HG03520 (cell line): ENCODE measurements at regions not wholly inside any gene's neighbourhood (a gene's known extent, or its start where the extent isn't known, plus 50 kb on each side); places are given as distances from the start of the nearest gene placed in this dataset.
"Not testable (repeated sequence)": the region's sequence is repeated elsewhere in the genome, so short reads cannot be mapped to it uniquely, and the experiment has no call there.

Source experiments
- ATAC-seq: cut with Tn5 transposase; IDR thresholded peaks from one replicate; pipeline ENCODE4 v1.9.1; 2021; ENCODE audit warnings: mild to moderate bottlenecking, moderate library complexity; ENCODE audit not compliant: unreplicated experiment

GRCh38 chr3:36075491-36075890 lies 304.8 kb upstream of the STAC start:
- no peak for ATAC-seq

DNA sequence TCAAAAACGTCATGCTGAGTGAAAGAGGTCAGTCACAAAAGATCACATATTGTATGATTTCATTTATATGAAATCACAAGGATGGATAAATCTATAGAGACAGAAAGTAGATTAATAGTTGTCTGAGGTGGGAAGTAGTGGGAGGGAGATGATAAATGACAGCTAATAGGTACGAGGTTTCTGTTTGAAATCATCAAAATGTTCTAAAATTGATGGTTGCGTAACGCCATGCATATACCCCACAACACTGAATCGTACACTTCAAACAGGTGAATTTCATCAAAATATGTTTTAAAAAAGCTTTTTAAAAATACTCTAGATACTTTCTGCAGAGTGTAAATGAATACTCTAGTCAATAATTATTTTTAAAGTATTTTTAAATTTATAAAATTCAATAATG lies 303.0 kb upstream of the STAC start:
- no peak for ATAC-seq

- not testable (repeated sequence) for ATAC-seq
Measured at GRCh38 chr3:36082958-36083357, 297.3 kb upstream of the STAC start.

DNA sequence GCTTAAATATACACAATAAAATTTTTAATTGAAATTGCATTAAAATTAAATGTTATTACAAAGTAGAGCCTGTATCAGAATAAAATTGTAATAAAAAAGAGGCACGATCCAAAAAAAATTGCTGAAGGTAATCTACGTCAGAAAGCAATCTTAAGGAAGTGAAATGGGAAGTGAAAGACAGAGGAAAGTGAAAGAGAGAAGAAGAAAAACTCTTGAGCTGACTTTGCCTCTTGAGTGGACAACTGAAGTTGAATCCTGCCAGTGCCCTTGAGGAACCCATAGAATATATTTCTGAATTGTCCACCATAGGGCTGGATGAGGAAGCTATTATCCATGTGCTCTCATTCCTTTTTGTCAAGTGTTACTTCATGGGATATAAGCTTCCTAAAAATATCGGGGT lies 285.1 kb upstream of the STAC start:
- no peak for ATAC-seq

DNA sequence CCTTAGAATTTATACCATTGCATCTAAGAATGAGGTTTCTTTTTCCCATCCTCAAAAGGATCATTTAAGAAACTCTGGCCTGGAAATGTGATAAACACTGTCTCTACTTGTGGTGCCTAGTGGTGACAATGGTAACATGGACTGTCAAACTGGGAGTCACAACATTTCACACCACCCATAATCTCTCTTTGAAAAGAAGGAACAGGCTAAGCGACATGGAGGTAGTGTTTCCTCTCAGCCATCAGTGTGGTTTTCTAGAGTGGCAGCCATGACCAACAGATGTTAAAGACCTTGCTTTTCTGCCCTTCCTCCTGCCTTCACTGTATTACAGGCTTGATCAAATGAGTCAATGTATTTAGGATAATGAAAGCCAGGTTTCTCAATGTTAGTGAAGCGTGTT lies 283.1 kb upstream of the STAC start:
- no peak for ATAC-seq

GRCh38 chr3:36114353-36114752 lies 266.0 kb upstream of the STAC start:
- ATAC-seq: no peak

DNA sequence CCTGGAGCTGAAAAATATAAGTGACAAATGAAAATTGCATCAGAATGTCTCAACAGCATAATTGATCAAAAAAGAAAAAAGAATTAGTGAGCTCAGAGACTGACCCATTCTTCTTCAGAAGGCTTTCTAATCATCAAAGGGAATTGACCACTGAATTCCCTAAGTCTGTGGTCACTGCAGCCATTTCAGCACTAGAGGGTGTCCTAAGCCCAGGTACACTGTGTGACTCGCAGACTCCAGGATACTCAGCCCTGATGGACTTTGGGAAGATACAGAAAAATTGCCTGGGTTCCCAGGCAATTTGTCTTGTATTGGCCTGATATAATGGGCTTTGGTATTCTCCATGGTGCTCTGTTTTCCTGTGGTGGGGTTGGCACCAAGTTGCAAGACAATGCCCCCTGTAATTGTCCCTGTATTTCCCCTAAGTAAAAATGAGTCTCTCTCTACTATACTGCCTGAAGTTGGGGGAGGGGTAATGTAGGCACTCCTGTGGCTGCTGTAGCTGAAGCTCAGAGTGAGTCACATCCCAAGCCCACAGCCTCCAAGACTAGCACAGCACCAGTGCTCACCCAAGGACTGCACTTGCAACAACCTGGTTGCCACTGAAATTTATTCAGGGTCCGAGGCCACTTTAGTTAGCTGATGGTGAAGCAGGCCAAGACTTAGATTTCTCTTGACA lies 256.0 kb upstream of the STAC start:
- ATAC-seq: no peak

DNA sequence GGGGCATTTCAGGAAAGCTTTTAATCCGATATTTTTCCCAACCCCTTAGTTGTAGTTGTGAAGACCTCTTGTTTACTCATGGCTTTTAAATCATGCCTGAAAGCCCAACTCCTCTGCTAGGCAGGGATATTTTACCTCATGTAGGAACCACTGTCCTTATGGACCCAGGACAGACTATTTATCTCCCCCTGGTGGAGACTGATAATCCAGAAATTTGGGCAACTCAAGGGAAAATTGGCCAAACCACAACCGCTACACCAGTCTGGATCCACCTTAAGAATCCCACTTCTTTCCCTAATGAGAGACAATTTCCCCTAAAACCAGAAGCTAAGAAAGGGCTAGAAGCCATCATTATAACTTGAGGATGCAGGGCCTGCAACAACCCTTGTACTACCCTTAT lies 248.1 kb upstream of the STAC start:
- ATAC-seq: no peak

- no peak for ATAC-seq
Measured at GRCh38 chr3:36135863-36136262, 244.4 kb upstream of the STAC start.

DNA sequence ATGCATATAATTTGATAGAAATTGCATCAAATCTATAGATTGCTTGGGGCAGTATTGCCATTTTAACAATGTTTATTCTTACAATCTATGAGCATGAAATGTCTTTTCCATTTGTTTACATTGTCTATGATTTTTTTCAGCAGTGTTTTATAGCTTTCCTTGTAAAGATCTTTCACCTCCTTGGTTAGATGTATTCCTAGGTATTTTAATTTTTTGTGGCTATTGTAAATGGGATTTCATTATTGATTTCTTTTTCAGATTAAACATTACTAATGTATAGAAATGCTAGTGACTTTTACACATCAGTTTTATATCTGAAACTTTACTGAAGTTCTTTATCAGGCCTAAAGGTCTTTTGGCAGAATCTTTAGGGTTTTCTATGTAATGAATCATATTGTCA lies 237.6 kb upstream of the STAC start:
- ATAC-seq: no peak

DNA sequence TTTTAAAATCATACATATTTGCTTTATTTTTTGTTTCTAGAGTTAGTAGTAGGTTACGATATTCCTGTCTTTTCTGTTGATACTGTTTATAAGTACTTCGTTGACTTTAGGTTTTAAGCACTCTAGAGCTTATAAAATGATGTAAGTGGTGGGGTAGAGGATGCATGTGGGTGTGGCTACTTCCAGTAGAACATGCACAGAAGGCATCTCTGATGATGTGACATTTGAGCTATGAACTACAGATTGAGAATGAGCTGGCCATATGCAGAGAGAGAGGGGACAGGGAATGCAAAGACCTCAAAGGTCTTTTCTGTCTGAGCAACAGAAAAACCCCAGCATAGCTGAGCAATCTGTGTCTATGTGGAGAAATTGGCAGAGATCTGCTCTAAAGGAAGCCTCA lies 233.9 kb upstream of the STAC start:
- ATAC-seq: no peak

DNA sequence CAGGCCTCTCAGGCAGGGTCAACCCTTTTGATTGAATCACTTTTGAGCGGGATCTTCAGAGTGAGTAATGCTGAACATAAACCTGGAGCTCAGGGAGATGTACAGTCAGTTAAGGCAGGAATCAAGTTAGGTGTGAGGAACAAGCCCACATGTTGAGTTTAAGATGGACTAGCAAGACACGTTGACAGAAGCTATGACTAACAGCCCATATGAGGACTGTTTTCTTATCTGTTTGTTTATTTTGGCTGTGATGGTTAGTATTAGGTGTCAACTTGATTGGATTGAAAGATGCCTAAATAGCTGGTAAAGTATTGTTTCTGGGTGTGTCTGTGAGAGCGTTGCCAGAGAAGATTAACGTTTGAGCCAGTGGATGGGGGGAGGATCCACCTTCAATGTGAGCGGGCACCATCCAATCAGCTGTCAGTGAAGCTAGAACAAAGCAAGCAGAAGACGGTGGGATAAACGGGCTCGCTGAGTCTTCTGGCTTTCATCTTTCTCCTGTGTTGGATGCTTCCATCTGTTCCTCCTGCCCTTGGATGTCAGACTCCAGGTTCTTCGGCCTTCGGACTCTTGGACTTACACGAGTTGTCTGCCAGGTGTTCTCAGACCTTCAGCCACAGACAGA lies 232.3 kb upstream of the STAC start:
- ATAC-seq: no peak

DNA sequence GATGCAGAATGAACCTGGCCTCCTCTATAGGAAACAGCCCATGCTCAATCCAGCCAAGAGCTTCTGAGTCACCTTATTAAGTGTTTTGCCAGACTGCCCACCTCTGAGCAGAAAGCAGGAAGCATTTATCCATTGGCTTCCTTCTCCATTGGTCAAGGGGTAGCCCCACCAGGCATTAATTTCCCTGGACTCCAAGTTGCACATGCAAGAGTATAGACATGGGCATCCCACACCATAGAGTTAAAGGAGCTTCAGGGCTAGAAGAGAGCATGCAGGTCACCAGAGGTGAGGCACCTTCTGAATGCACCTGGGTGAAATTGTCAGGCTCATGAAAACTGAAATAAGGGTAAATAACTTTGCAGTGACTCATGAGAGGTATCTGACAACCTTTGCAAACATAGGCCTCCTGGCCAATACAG lies 230.8 kb upstream of the STAC start:
- ATAC-seq: no peak

DNA sequence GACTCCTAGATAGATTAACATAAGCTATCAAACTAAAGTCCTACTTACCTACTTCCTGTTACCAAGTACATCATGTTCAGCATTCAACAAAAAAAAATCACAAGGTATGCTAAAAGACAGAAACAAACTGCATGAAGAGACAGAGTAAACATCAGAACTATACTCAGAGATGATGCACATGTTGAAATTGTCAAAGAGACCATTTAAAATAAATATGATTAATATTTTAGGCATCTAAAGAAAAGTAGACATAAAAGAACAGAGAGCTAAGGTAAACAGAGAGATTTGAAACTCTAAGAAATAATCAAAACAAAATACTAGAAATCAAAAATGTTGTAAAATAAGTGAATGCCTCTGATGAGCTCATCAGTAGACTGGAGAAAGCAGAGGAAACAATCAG lies 224.8 kb upstream of the STAC start:
- ATAC-seq: no peak

GRCh38 chr3:36164400-36164799 lies 215.9 kb upstream of the STAC start:
- no peak for ATAC-seq

DNA sequence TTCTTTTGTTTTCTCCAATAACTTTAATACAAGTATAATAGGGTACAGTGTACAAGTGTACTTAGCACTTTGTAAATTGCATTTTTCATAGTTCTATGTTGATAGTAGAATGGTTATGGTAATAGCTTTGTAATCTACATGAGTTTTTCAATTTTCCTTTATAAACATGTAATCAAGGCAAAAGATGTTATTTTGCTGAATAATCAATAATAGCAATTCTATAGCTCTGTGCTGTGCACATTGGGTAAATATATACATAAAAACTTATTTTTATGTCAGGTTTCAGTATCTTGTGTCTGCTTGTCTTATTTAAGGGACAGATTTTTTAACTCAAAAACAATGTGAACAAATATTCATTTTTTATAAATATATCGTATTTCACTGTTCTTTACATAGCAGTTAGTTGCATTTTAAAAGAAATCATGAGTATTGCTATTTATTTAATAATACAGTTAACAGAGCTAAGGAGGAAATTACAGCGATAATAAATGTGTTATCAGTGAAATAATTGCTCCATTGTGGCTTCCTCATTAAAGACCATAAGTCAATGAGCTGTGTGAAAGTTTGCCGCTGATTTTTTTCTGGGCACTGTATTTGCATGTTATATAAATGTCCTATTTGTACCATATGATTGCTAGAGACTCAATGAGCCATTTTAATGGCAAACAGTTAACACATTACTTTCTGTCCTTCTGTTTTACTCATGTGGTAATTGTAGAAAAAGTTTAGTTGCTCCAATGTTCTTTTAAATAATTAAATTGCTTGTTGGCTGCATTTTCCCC lies 214.6 kb upstream of the STAC start:
- no peak for ATAC-seq

- ATAC-seq: no peak
Measured at GRCh38 chr3:36166477-36166876, 213.8 kb upstream of the STAC start.

GRCh38 chr3:36172699-36173098 lies 207.6 kb upstream of the STAC start:
- no peak for ATAC-seq

DNA sequence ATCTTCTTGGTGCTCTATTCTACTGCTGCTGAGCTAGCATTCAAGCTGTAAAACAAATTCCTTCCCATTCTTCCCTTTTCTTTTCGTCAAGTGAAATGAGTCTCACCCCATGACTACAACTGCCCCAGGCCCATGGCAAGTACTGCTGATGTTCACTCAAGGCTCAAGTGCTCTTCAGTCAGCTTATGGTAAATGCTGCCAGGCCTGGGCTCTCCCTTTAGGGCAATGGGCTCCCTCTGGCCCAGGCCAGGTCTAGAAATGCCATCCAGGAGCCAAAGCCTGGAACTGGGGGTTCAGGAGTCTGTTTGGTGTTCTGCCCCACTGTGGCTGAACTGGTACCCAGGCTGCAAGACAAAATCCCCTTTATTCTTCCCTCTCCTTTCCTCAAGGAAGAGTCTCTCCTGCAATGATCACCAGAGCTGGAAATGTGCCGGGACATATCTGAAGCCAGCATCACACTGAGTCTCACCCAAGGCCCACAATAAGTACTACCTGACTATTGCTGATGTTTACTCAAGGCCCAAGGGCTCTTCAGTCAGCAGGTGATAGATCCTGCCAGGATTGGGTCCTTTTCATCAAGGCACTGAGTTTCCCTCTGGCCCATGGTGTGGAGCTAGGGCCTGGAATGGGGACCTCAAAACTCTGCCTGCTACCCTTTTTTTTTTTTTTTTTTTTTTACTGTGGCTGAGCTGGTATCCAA lies 205.0 kb upstream of the STAC start:
- ATAC-seq: no peak

GRCh38 chr3:36175916-36176461 lies 204.3 kb upstream of the STAC start:
- no peak for ATAC-seq

GRCh38 chr3:36178018-36178417 lies 202.3 kb upstream of the STAC start:
- ATAC-seq: no peak
